Brain microvascular endothelial cell (primary cell): ENCODE measurements at regions not wholly inside any gene's neighbourhood (a gene's known extent, or its start where the extent isn't known, plus 50 kb on each side); places are given as distances from the start of the nearest gene placed in this dataset.

ENCODE experiments used
- DNase-seq: peaks from one replicate; pipeline ENCODE4 v3.0.0-alpha.2; 2020
- H3K27ac ChIP-seq: fragments of 250-450 bp; sonication (Bioruptor Pico); 2 replicates; pipeline ENCODE4 v1.5.1; 2020; ENCODE audit warnings: mild to moderate bottlenecking, moderate library complexity
- H3K27me3 ChIP-seq: fragments of 250-450 bp; sonication (Bioruptor Pico); replicated peaks from 2 replicates; pipeline ENCODE4 v1.5.1; 2020; ENCODE audit warnings: mild to moderate bottlenecking
- H3K36me3 ChIP-seq: fragments of 250-450 bp; sonication (Bioruptor Pico); replicated peaks from 2 replicates; pipeline ENCODE4 v1.5.1; 2020; ENCODE audit warnings: mild to moderate bottlenecking
- H3K4me3 ChIP-seq: 2 replicates; pipeline ENCODE4 v1.5.1; 2011; ENCODE audit warnings: low read depth, mild to moderate bottlenecking, control low read depth, low read length, moderate library complexity
- CTCF ChIP-seq: IDR thresholded peaks from 2 replicates; pipeline ENCODE4 v1.5.1; 2011; ENCODE audit warnings: low read depth, mild to moderate bottlenecking, moderate library complexity, low read length, control low read depth, inconsistent platforms; ENCODE audit errors: missing control alignments
- in situ Hi-C: cut with HindIII; loops from 2 replicates; pipeline ENCODE4 v1.10.0; 2017; ENCODE audit warnings: low sequenced_read_pairs, low pct_ligation_motif_present

DNA sequence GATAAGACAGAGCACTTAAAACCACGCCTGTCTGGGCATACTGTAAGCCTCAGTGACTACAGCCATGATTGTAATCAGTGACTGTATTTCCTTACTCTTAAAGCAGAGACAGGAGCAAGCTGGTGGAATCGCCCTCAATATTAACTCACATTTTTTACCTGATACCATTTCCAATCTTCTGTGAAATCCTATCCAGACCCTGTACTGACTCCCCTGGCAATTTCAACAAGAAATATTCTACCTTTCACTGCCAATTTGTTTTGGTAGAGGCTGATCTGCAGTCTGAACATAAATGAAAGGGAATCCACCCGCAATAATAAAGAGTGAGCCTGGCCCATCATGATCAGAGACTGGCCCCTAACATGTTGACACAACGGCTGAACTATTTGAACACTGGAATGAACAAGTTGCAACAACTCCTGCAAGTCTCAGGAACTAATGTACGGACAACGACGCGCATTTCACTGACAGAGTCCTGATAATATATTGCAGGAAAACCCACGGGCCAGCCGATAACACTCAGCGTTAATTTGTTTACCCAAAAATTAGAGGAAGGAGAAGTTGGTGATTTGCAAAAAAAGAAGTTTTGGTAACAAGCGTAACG is 195.5 kb upstream of the BTG1 start:
- Histone ChIP-seq H3K4me3 (no peak overlapping the region), H3K27ac (no peak overlapping the region), H3K36me3 (no peaks in the 10 kb centered on the region), H3K27me3 (no peaks in the 10 kb centered on the region)
- DNase-seq, result no peak
- in situ Hi-C loops, result no loop called here
- no peak for TF ChIP-seq CTCF

GRCh38 chr12:92340441-92341064 is 194.9 kb upstream of the BTG1 start:
- TF ChIP-seq CTCF, result no peak
- DNase-seq, result no peak
- no peaks in the 10 kb centered on the region for H3K27me3 ChIP-seq
- no peak overlapping the region for H3K27ac ChIP-seq
- in situ Hi-C loops, result no loop called here
- no peak overlapping the region for H3K4me3 ChIP-seq
- H3K36me3 ChIP-seq, result no peaks in the 10 kb centered on the region

- H3K27ac ChIP-seq, result no peak overlapping the region
- H3K4me3 ChIP-seq, result no peak overlapping the region
- no peaks in the 10 kb centered on the region for H3K36me3 ChIP-seq
- DNase-seq, result no peak
- in situ Hi-C loops, result no loop called here
- no peaks in the 10 kb centered on the region for H3K27me3 ChIP-seq
- TF ChIP-seq CTCF, result no peak
These were observed 194.4 kb upstream of the BTG1 start for GRCh38 chr12:92340003-92340402.

DNA sequence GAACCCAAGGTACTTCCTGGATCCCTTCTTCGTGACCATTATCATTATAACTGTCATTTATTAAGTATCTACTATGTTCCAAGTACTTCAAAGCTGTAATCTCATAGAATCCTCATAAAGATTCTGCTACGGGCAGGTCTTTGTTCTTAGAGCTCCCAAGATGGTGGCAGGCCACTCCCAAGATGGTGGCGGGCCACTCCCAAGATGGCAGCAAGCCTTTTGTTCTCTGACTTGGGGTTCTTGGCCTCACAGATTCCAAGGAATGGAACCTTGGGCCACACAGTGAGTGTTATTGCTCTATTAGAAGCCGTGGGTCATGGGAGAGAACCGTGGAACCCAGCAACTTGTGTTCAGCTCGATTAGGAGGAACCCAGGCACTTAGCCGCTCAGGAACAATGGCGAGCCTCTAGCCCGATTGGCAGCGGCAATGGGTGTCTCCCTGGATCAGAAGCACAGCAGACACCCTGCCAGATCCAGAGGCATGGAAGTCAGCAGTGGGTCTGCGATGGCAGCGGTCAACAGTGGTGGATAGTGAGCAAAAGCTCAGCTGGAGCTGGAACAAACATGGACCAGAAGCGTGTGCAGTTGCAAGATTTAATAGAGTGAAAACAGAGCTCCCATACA is 193.7 kb upstream of the BTG1 start:
- Histone ChIP-seq H3K4me3 (no peak overlapping the region), H3K27me3 (no peaks in the 10 kb centered on the region), H3K27ac (no peak overlapping the region), H3K36me3 (no peaks in the 10 kb centered on the region)
- in situ Hi-C loops, result no loop called here
- no peak for DNase-seq
- TF ChIP-seq CTCF, result no peak

DNA sequence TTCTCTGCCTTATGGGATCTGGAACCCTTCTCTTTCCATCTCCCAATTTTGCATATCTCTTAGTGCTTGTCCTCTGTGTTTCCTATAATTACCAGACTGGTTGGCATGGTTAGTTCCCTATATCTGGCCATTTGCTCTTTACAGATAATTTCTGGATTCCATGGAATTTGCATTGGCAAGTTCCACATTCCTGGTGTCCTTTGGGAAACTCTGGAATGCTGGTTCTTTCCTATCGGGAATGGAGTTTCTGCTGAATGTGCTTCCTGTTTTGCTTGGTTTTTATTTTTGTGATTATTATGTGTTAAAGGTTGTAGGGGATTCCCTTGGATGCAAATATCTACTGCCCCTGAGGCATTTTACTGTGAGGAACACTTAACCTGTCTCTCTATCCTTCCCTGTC is 193.0 kb upstream of the BTG1 start:
- no peaks in the 10 kb centered on the region for H3K36me3 ChIP-seq
- DNase-seq, result no peak
- H3K4me3 ChIP-seq, result no peak overlapping the region
- H3K27me3 ChIP-seq, result no peaks in the 10 kb centered on the region
- H3K27ac ChIP-seq, result no peak overlapping the region
- TF ChIP-seq CTCF, result no peak
- in situ Hi-C loops, result no loop called here
